ENCODE measurements at regions not wholly inside any gene's neighbourhood (a gene's known extent, or its start where the extent isn't known, plus 50 kb on each side); places are given as distances from the start of the nearest gene placed in this dataset.

DNA sequence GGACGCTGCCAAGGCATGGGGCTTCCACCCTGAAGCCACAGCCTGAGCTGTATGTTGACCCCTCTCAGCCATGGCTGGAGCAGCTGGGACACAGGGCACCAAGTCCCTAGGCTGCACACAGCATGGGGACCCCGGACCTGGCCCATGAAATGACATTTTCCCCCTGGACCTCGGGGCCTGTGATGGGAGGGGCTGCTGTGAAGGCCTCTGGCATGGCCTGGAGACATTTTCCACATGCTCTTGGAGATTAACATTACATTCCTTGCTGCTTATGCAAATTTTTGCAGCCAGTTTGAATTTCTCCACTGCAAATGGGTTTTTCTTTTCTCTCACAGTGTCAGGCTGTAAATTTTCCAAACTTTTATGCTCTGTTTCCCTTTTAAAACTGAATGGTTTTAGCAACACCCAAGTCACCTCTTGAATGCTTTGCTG is 463.6 kb downstream of the ZWINT start:
- peak overlapping the region in 1 of 3 experiments; percentile 16 for H3K27ac Mint-ChIP-seq
- H3K4me3 Mint-ChIP-seq, result peak overlapping the region in 1 of 3 experiments; percentile 22
- TF ChIP-seq, protein P1, sequence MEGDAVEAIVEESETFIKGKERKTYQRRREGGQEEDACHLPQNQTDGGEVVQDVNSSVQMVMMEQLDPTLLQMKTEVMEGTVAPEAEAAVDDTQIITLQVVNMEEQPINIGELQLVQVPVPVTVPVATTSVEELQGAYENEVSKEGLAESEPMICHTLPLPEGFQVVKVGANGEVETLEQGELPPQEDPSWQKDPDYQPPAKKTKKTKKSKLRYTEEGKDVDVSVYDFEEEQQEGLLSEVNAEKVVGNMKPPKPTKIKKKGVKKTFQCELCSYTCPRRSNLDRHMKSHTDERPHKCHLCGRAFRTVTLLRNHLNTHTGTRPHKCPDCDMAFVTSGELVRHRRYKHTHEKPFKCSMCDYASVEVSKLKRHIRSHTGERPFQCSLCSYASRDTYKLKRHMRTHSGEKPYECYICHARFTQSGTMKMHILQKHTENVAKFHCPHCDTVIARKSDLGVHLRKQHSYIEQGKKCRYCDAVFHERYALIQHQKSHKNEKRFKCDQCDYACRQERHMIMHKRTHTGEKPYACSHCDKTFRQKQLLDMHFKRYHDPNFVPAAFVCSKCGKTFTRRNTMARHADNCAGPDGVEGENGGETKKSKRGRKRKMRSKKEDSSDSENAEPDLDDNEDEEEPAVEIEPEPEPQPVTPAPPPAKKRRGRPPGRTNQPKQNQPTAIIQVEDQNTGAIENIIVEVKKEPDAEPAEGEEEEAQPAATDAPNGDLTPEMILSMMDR (IDR thresholded peaks at IDR 0.05; ENCODE audit: unreplicated experiment in 3 of 3), result no peak
- H3K9me3 Mint-ChIP-seq, result peaks cover 14% of the 10 kb centered on the region
- peaks cover 8% of the 10 kb centered on the region for H3K4me1 Mint-ChIP-seq
- H3K27me3 Mint-ChIP-seq (ENCODE audit: low read depth), result no peaks in the 10 kb centered on the region
- peaks cover 4% of the 10 kb centered on the region for H3K36me3 Mint-ChIP-seq (ENCODE audit: low read depth)

DNA sequence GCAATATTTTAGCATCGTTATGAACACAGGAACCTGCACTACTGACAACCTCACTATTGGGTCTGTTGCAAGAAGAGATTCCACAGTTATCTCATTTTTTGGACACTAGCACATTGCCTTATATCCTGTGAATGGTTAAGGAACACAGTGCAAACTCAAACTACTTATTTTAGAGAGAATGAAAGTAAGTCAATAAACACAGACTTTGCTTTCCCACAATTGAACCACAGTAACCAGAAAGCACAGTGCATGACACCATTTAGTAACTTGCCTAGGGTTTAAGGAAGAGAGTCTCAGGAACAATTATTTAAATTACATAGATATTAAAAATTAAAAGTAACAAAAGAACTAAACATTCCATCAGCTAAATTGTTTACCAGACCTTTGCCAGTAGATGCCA is 468.8 kb downstream of the ZWINT start:
- Mint-ChIP-seq H3K27ac (no peak overlapping the region), H3K9me3 (no peaks in the 10 kb centered on the region)

DNA sequence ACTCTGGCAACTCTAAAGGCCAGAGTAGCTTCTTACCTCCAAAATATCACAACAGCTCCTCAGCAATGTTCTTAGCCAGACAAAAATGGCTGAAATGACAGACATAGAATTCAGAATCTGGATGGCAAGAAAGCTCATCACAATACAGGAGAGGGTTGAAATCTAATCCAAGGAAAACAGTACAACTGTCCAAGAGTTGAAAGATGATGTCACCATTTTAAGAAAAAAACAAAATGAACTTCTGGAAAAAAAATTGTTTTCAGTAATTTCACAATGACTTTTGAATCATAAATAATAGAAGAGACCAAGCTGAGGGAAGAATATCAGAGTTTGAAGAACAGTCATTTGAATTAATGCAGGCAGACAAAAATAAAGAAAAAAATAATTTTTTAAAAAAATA is 479.5 kb downstream of the ZWINT start:
- Mint-ChIP-seq H3K4me3 (no peak overlapping the region), H3K4me1 (no peaks in the 10 kb centered on the region), H3K36me3 (ENCODE audit: low read depth) (no peaks in the 10 kb centered on the region), H3K27me3 (ENCODE audit: low read depth) (no peaks in the 10 kb centered on the region), H3K27ac (no peak overlapping the region), H3K9me3 (peaks cover 5% of the 10 kb centered on the region)
- TF ChIP-seq, protein P1 (IDR thresholded peaks at IDR 0.05; ENCODE audit: unreplicated experiment in 3 of 3), result no peak

More for the DNA sequence above, 468.8 kb downstream of the ZWINT start:
- Mint-ChIP-seq H3K4me1 (no peaks in the 10 kb centered on the region), H3K36me3 (ENCODE audit: low read depth) (no peaks in the 10 kb centered on the region), H3K27me3 (ENCODE audit: low read depth) (no peaks in the 10 kb centered on the region), H3K4me3 (no peak overlapping the region)
- TF ChIP-seq, protein P1 (IDR thresholded peaks at IDR 0.05; ENCODE audit: unreplicated experiment in 3 of 3), result no peak

DNA sequence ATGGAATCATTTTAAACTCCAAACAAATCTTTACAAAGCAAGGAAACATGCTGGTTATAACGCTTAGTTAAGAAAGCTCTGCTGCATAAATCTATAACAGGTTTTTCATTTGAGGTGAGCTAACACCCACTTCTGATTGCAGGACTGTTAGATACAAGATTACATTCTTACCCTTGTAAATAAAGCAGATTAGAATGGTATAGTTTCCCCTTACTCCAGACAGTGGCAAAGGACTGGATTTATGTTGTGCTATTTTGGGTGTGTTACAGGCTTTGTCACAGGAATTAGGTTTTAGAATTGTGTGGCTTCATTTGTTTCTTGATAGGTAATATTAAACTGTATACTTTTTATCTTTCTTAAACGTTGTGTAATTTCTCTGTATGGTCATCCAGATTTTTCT is 487.6 kb downstream of the ZWINT start:
- Mint-ChIP-seq H3K27me3 (ENCODE audit: low read depth) (no peaks in the 10 kb centered on the region), H3K27ac (no peak overlapping the region), H3K36me3 (ENCODE audit: low read depth) (no peaks in the 10 kb centered on the region), H3K4me1 (no peaks in the 10 kb centered on the region), H3K4me3 (no peak overlapping the region), H3K9me3 (no peaks in the 10 kb centered on the region)
- TF ChIP-seq, protein P1 (IDR thresholded peaks at IDR 0.05; ENCODE audit: unreplicated experiment in 3 of 3), result no peak

DNA sequence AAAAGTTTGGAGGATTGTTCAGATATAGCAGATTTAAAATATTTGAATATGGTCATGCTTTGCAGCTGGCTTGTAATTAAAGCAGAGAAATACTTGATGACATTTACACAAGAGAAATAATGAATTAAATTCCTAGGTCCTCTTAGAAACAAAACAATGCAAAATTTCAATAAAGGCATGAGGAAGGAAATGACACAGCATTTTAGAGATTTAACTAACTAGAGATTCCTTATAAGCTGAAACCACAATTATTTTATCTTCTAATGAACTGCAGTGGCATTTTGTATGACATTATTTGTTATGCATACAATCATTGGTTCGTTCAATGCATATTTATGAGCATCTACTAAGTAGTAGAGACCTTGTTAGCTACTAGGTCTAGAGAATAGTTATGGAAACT is 490.9 kb downstream of the ZWINT start:
- Mint-ChIP-seq H3K4me1 (no peaks in the 10 kb centered on the region), H3K36me3 (ENCODE audit: low read depth) (no peaks in the 10 kb centered on the region), H3K9me3 (no peaks in the 10 kb centered on the region), H3K4me3 (no peak overlapping the region), H3K27me3 (ENCODE audit: low read depth) (no peaks in the 10 kb centered on the region), H3K27ac (no peak overlapping the region)
- TF ChIP-seq, protein P1 (IDR thresholded peaks at IDR 0.05; ENCODE audit: unreplicated experiment in 3 of 3), result no peak

DNA sequence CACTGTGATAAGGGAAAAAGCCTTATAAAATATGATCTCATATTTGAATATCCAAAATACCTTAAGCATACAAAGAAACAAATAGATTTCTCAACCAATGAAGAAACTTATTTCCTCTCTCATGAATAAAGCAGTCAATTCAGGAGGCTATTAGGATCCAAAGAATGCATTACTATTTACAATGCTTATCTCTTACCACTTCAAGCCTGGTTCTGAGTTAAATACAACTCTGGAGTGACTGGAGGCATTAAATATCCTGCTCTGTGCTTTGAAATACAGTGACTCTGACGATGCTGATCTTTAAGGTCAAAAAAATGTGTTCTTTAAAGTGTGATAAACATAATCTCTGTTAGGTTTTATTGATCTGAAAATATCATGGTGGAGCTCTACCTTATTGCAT is 493.2 kb downstream of the ZWINT start:
- TF ChIP-seq, protein P1 (IDR thresholded peaks at IDR 0.05; ENCODE audit: unreplicated experiment in 3 of 3), result no peak
- no peak overlapping the region for H3K27ac Mint-ChIP-seq
- H3K36me3 Mint-ChIP-seq (ENCODE audit: low read depth), result peaks cover 2% of the 10 kb centered on the region
- H3K27me3 Mint-ChIP-seq (ENCODE audit: low read depth), result no peaks in the 10 kb centered on the region
- H3K4me3 Mint-ChIP-seq, result no peak overlapping the region
- H3K9me3 Mint-ChIP-seq, result no peaks in the 10 kb centered on the region
- H3K4me1 Mint-ChIP-seq, result no peaks in the 10 kb centered on the region

Data from nephron (organoid).